ENCODE measurements at regions not wholly inside any gene's neighbourhood (a gene's known extent, or its start where the extent isn't known, plus 50 kb on each side); places are given as distances from the start of the nearest gene placed in this dataset.

GRCh38 chr9:26746357-26747072, 146.1 kb downstream of the CAAP1 start:
- DNase-seq (ENCODE audit: low read depth in 1 of 2, low spot score in 1 of 2) = no peak
- Histone ChIP-seq H3K4me3 (replicated peaks; ENCODE audit: insufficient read depth, low read length) (no peak overlapping the region), H3K27ac (replicated peaks) (no peak overlapping the region), H3K27me3 (ENCODE audit: insufficient read depth, poor library complexity, severe bottlenecking) (no peaks in the 10 kb centered on the region)
- TF ChIP-seq POLR2AphosphoS5 (IDR thresholded peaks at IDR 0.05; ENCODE audit: low read depth) = no peak
- TF ChIP-seq, protein P1, sequence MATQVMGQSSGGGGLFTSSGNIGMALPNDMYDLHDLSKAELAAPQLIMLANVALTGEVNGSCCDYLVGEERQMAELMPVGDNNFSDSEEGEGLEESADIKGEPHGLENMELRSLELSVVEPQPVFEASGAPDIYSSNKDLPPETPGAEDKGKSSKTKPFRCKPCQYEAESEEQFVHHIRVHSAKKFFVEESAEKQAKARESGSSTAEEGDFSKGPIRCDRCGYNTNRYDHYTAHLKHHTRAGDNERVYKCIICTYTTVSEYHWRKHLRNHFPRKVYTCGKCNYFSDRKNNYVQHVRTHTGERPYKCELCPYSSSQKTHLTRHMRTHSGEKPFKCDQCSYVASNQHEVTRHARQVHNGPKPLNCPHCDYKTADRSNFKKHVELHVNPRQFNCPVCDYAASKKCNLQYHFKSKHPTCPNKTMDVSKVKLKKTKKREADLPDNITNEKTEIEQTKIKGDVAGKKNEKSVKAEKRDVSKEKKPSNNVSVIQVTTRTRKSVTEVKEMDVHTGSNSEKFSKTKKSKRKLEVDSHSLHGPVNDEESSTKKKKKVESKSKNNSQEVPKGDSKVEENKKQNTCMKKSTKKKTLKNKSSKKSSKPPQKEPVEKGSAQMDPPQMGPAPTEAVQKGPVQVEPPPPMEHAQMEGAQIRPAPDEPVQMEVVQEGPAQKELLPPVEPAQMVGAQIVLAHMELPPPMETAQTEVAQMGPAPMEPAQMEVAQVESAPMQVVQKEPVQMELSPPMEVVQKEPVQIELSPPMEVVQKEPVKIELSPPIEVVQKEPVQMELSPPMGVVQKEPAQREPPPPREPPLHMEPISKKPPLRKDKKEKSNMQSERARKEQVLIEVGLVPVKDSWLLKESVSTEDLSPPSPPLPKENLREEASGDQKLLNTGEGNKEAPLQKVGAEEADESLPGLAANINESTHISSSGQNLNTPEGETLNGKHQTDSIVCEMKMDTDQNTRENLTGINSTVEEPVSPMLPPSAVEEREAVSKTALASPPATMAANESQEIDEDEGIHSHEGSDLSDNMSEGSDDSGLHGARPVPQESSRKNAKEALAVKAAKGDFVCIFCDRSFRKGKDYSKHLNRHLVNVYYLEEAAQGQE (IDR thresholded peaks at IDR 0.05; ENCODE audit: insufficient replicate concordance, low read depth) = no peak
- TF ChIP-seq SPI1 (IDR thresholded peaks at IDR 0.05; ENCODE audit: borderline replicate concordance, low read depth) = no peak
- TF ChIP-seq, protein P2, sequence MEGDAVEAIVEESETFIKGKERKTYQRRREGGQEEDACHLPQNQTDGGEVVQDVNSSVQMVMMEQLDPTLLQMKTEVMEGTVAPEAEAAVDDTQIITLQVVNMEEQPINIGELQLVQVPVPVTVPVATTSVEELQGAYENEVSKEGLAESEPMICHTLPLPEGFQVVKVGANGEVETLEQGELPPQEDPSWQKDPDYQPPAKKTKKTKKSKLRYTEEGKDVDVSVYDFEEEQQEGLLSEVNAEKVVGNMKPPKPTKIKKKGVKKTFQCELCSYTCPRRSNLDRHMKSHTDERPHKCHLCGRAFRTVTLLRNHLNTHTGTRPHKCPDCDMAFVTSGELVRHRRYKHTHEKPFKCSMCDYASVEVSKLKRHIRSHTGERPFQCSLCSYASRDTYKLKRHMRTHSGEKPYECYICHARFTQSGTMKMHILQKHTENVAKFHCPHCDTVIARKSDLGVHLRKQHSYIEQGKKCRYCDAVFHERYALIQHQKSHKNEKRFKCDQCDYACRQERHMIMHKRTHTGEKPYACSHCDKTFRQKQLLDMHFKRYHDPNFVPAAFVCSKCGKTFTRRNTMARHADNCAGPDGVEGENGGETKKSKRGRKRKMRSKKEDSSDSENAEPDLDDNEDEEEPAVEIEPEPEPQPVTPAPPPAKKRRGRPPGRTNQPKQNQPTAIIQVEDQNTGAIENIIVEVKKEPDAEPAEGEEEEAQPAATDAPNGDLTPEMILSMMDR (IDR thresholded peaks at IDR 0.05; ENCODE audit: insufficient read depth, low read length) = no peak
- TF ChIP-seq GABPA (IDR thresholded peaks at IDR 0.05; ENCODE audit: low read depth) = no peak

- TF ChIP-seq POLR2AphosphoS5 (IDR thresholded peaks at IDR 0.05; ENCODE audit: low read depth) = no peak
- TF ChIP-seq, protein P1 (IDR thresholded peaks at IDR 0.05; ENCODE audit: insufficient replicate concordance, low read depth) = no peak
- TF ChIP-seq, protein P2 (IDR thresholded peaks at IDR 0.05; ENCODE audit: insufficient read depth, low read length) = no peak
- no peak for TF ChIP-seq GABPA (IDR thresholded peaks at IDR 0.05; ENCODE audit: low read depth)
- no peak for TF ChIP-seq SPI1 (IDR thresholded peaks at IDR 0.05; ENCODE audit: borderline replicate concordance, low read depth)
- H3K27me3 ChIP-seq (ENCODE audit: insufficient read depth, poor library complexity, severe bottlenecking) = no peaks in the 10 kb centered on the region
- no peak overlapping the region for H3K27ac ChIP-seq (replicated peaks)
- no peak for DNase-seq (ENCODE audit: low read depth in 1 of 2, low spot score in 1 of 2)
- no peak overlapping the region for H3K4me3 ChIP-seq (replicated peaks; ENCODE audit: insufficient read depth, low read length)
These were observed 147.5 kb downstream of the CAAP1 start for GRCh38 chr9:26745111-26745510.

- DNase-seq (ENCODE audit: low read depth in 1 of 2, low spot score in 1 of 2) = no peak
- Histone ChIP-seq H3K27me3 (ENCODE audit: insufficient read depth, poor library complexity, severe bottlenecking) (no peaks in the 10 kb centered on the region), H3K27ac (replicated peaks) (no peak overlapping the region), H3K4me3 (replicated peaks; ENCODE audit: insufficient read depth, low read length) (no peak overlapping the region)
- TF ChIP-seq, protein P1 (IDR thresholded peaks at IDR 0.05; ENCODE audit: insufficient replicate concordance, low read depth) = no peak
These were observed 148.2 kb downstream of the CAAP1 start for GRCh38 chr9:26744191-26744965.
